ENCODE measurements at regions not wholly inside any gene's neighbourhood (a gene's known extent, or its start where the extent isn't known, plus 50 kb on each side); places are given as distances from the start of the nearest gene placed in this dataset.

GRCh38 chr3:166195808-166196207 is 358.6 kb upstream of the BCHE start:
- Histone ChIP-seq H3K4me3 (ENCODE audit: low read length) (no peak overlapping the region), H3K36me3 (ENCODE audit: insufficient read depth, low read length) (no peaks in the 10 kb centered on the region), H3K4me1 (ENCODE audit: insufficient read depth, low read length) (no peaks in the 10 kb centered on the region), H3K9me3 (ENCODE audit: low read length) (no peaks in the 10 kb centered on the region), H3K27me3 (ENCODE audit: insufficient read depth, low read length) (no peaks in the 10 kb centered on the region), H2AFZ (ENCODE audit: low read depth, low read length) (no peak overlapping the region)

- H3K36me3 ChIP-seq (ENCODE audit: insufficient read depth, low read length) = no peaks in the 10 kb centered on the region
- H3K4me3 ChIP-seq (ENCODE audit: low read length) = no peak overlapping the region
- no peaks in the 10 kb centered on the region for H3K9me3 ChIP-seq (ENCODE audit: low read length)
- H3K4me1 ChIP-seq (ENCODE audit: insufficient read depth, low read length) = peaks cover 6% of the 10 kb centered on the region
- H2AFZ ChIP-seq (ENCODE audit: low read depth, low read length) = no peak overlapping the region
- no peaks in the 10 kb centered on the region for H3K27me3 ChIP-seq (ENCODE audit: insufficient read depth, low read length)
Measured at GRCh38 chr3:166191411-166191810, 354.2 kb upstream of the BCHE start.

GRCh38 chr3:166190360-166190759 is 353.1 kb upstream of the BCHE start:
- H3K9me3 ChIP-seq (ENCODE audit: low read length) = no peaks in the 10 kb centered on the region
- H3K4me3 ChIP-seq (ENCODE audit: low read length) = no peak overlapping the region
- H3K4me1 ChIP-seq (ENCODE audit: insufficient read depth, low read length) = peaks cover 6% of the 10 kb centered on the region
- no peaks in the 10 kb centered on the region for H3K27me3 ChIP-seq (ENCODE audit: insufficient read depth, low read length)
- peak overlapping the region; percentile 6 for H2AFZ ChIP-seq (ENCODE audit: low read depth, low read length)
- H3K36me3 ChIP-seq (ENCODE audit: insufficient read depth, low read length) = no peaks in the 10 kb centered on the region

GRCh38 chr3:166187237-166187636 is 350.0 kb upstream of the BCHE start:
- H3K4me1 ChIP-seq (ENCODE audit: insufficient read depth, low read length) = peaks cover 6% of the 10 kb centered on the region
- no peak overlapping the region for H2AFZ ChIP-seq (ENCODE audit: low read depth, low read length)
- no peak overlapping the region for H3K4me3 ChIP-seq (ENCODE audit: low read length)
- no peaks in the 10 kb centered on the region for H3K36me3 ChIP-seq (ENCODE audit: insufficient read depth, low read length)
- H3K9me3 ChIP-seq (ENCODE audit: low read length) = no peaks in the 10 kb centered on the region
- H3K27me3 ChIP-seq (ENCODE audit: insufficient read depth, low read length) = no peaks in the 10 kb centered on the region

GRCh38 chr3:166186003-166186402 is 348.8 kb upstream of the BCHE start:
- Histone ChIP-seq H3K27me3 (ENCODE audit: insufficient read depth, low read length) (no peaks in the 10 kb centered on the region), H3K9me3 (ENCODE audit: low read length) (no peaks in the 10 kb centered on the region), H2AFZ (ENCODE audit: low read depth, low read length) (peak overlapping the region; percentile 48), H3K4me3 (ENCODE audit: low read length) (no peak overlapping the region), H3K36me3 (ENCODE audit: insufficient read depth, low read length) (no peaks in the 10 kb centered on the region), H3K4me1 (ENCODE audit: insufficient read depth, low read length) (peaks cover 6% of the 10 kb centered on the region)

DNA sequence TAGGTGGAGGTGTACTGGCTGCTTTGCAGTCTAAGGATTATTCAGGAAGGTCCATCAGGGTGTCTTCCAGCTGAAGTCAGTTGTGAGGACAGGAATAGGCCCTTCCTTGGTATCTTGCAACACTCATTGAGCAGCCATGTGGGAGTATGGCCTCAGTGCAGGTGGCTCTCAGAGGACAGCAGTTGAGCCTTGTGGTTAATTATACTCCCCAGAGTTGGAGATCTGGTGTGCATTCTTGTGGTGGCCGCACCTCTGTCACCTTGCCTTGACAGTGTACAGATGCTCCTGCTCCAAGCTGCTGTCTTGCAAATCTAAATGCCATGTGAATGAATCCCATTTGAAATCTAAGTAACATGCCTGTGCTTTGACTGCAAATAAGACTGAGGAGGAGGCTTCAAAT is 339.9 kb upstream of the BCHE start:
- Histone ChIP-seq H3K27me3 (ENCODE audit: insufficient read depth, low read length) (no peaks in the 10 kb centered on the region), H3K4me3 (ENCODE audit: low read length) (no peak overlapping the region), H3K4me1 (ENCODE audit: insufficient read depth, low read length) (peaks cover 7% of the 10 kb centered on the region), H2AFZ (ENCODE audit: low read depth, low read length) (no peak overlapping the region), H3K9me3 (ENCODE audit: low read length) (no peaks in the 10 kb centered on the region), H3K36me3 (ENCODE audit: insufficient read depth, low read length) (no peaks in the 10 kb centered on the region)

GRCh38 chr3:166171695-166172094 is 334.5 kb upstream of the BCHE start:
- H3K4me1 ChIP-seq (ENCODE audit: insufficient read depth, low read length) = no peaks in the 10 kb centered on the region
- H3K4me3 ChIP-seq (ENCODE audit: low read length) = no peak overlapping the region
- no peaks in the 10 kb centered on the region for H3K36me3 ChIP-seq (ENCODE audit: insufficient read depth, low read length)
- no peaks in the 10 kb centered on the region for H3K27me3 ChIP-seq (ENCODE audit: insufficient read depth, low read length)
- H2AFZ ChIP-seq (ENCODE audit: low read depth, low read length) = no peak overlapping the region
- no peaks in the 10 kb centered on the region for H3K9me3 ChIP-seq (ENCODE audit: low read length)

- Histone ChIP-seq H3K4me3 (ENCODE audit: low read length) (no peak overlapping the region), H3K9me3 (ENCODE audit: low read length) (no peaks in the 10 kb centered on the region)
Measured at GRCh38 chr3:166169681-166170080, 332.5 kb upstream of the BCHE start.

DNA sequence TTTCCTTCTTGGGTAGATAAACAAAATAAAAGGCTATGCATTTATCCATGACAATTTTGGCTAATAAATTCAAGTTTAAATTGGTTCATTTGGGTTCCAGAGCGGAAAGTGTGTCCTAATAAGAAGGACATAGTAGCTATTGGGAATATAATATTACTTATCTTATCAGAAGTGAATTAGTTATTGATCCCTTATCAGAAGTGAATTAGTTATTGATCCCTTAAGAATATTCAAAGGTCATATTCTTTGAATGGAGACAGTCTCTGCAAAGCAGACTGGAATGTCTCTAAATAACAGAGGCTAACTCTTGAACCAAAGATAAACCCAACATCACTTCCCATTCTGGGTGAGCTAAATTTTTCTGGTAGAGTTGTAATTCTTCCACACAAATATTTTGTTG is 290.7 kb upstream of the BCHE start:
- Histone ChIP-seq H3K36me3 (ENCODE audit: insufficient read depth, low read length) (no peaks in the 10 kb centered on the region), H3K9me3 (ENCODE audit: low read length) (no peaks in the 10 kb centered on the region), H3K4me1 (ENCODE audit: insufficient read depth, low read length) (no peaks in the 10 kb centered on the region), H3K27me3 (ENCODE audit: insufficient read depth, low read length) (no peaks in the 10 kb centered on the region), H3K4me3 (ENCODE audit: low read length) (no peak overlapping the region), H2AFZ (ENCODE audit: low read depth, low read length) (no peak overlapping the region)

More at GRCh38 chr3:166169681-166170080, 332.5 kb upstream of the BCHE start:
- Histone ChIP-seq H3K36me3 (ENCODE audit: insufficient read depth, low read length) (no peaks in the 10 kb centered on the region), H2AFZ (ENCODE audit: low read depth, low read length) (no peak overlapping the region), H3K4me1 (ENCODE audit: insufficient read depth, low read length) (no peaks in the 10 kb centered on the region), H3K27me3 (ENCODE audit: insufficient read depth, low read length) (no peaks in the 10 kb centered on the region)

- Histone ChIP-seq H3K4me1 (ENCODE audit: insufficient read depth, low read length) (no peaks in the 10 kb centered on the region), H3K27me3 (ENCODE audit: insufficient read depth, low read length) (no peaks in the 10 kb centered on the region), H3K9me3 (ENCODE audit: low read length) (no peaks in the 10 kb centered on the region), H3K36me3 (ENCODE audit: insufficient read depth, low read length) (no peaks in the 10 kb centered on the region), H3K4me3 (ENCODE audit: low read length) (no peak overlapping the region), H2AFZ (ENCODE audit: low read depth, low read length) (no peak overlapping the region)
Measured at GRCh38 chr3:166125179-166125578, 288.0 kb upstream of the BCHE start.

GRCh38 chr3:166123576-166123975 is 286.4 kb upstream of the BCHE start:
- Histone ChIP-seq H3K9me3 (ENCODE audit: low read length) (no peaks in the 10 kb centered on the region), H3K36me3 (ENCODE audit: insufficient read depth, low read length) (no peaks in the 10 kb centered on the region), H3K4me1 (ENCODE audit: insufficient read depth, low read length) (no peaks in the 10 kb centered on the region), H3K4me3 (ENCODE audit: low read length) (no peak overlapping the region), H3K27me3 (ENCODE audit: insufficient read depth, low read length) (no peaks in the 10 kb centered on the region), H2AFZ (ENCODE audit: low read depth, low read length) (no peak overlapping the region)

DNA sequence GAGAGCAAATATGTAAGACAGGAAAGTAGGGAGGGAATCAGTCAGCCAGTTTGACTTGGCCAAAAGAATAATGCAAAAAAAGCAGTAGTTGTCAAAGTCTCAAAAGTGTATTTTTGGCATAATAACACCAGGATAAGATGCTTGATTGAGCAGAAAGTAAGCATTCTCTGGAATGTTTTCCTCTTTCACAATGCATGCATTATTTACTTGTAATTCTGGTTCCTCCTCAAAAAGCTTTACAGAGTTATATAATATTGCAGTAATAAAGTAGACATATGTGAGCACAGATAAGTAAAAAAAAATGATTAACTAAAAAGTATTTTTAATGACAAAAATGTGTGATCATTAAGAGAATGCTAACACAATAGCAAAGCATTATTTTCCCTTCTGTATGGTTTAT is 285.9 kb upstream of the BCHE start:
- no peaks in the 10 kb centered on the region for H3K9me3 ChIP-seq (ENCODE audit: low read length)
- H3K27me3 ChIP-seq (ENCODE audit: insufficient read depth, low read length) = no peaks in the 10 kb centered on the region
- no peaks in the 10 kb centered on the region for H3K36me3 ChIP-seq (ENCODE audit: insufficient read depth, low read length)
- H3K4me3 ChIP-seq (ENCODE audit: low read length) = no peak overlapping the region
- no peaks in the 10 kb centered on the region for H3K4me1 ChIP-seq (ENCODE audit: insufficient read depth, low read length)
- H2AFZ ChIP-seq (ENCODE audit: low read depth, low read length) = no peak overlapping the region

DNA sequence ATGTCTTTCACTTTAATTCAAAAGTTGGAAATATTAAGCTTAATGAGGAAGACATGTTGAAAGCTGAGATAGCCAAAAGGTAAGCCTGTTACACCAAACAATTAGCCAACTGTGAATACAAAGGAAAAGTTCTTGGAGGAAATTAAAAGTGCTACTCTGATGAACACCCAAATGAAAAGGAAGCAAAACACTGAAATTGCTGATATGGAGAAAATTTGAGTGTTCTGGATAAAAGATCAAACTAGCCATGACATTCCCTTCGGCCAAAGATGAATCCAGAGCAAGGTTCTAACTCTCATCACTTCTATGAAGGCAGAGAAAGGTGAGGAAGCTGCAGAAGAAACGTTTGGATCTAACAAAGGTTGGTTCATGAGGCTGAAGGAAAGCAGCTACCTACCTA is 280.8 kb upstream of the BCHE start:
- Histone ChIP-seq H3K36me3 (ENCODE audit: insufficient read depth, low read length) (no peaks in the 10 kb centered on the region), H3K9me3 (ENCODE audit: low read length) (no peaks in the 10 kb centered on the region), H2AFZ (ENCODE audit: low read depth, low read length) (no peak overlapping the region), H3K4me1 (ENCODE audit: insufficient read depth, low read length) (no peaks in the 10 kb centered on the region), H3K27me3 (ENCODE audit: insufficient read depth, low read length) (no peaks in the 10 kb centered on the region), H3K4me3 (ENCODE audit: low read length) (no peak overlapping the region)

DNA sequence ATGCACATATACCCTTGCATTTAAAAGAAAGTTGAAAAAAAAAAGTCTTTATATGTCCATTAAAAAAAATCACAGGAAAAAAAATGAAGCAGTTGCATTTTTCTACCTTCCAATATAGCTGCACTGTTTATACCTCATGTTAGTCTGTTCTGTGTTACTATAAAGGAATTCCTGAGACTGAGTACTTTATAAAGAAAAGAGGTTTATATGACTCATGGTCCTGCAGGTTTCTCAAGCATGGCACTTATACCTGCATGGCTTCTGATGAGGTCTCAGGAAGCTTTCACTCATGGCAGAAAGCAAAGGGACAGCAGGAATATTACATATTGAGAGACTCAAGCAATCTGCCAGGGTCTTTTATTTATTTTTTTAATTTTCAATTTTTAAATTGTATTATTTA is 277.2 kb upstream of the BCHE start:
- H3K36me3 ChIP-seq (ENCODE audit: insufficient read depth, low read length) = no peaks in the 10 kb centered on the region
- no peaks in the 10 kb centered on the region for H3K4me1 ChIP-seq (ENCODE audit: insufficient read depth, low read length)
- no peaks in the 10 kb centered on the region for H3K27me3 ChIP-seq (ENCODE audit: insufficient read depth, low read length)
- H3K4me3 ChIP-seq (ENCODE audit: low read length) = no peak overlapping the region
- no peaks in the 10 kb centered on the region for H3K9me3 ChIP-seq (ENCODE audit: low read length)
- no peak overlapping the region for H2AFZ ChIP-seq (ENCODE audit: low read depth, low read length)
